GM12878 (cell line): ENCODE measurements at regions not wholly inside any gene's neighbourhood (a gene's known extent, or its start where the extent isn't known, plus 50 kb on each side); places are given as distances from the start of the nearest gene placed in this dataset.

Source experiments
- CTCF ChIP-seq, 3 experiments: IDR thresholded peaks in 2 of 3; conservative IDR thresholded peaks in 1 of 3; 2 replicates each; pipeline ENCODE4 v1.5.1; 2011; ENCODE audit warnings: low read depth in 3 of 3, low read length in 3 of 3, mild to moderate bottlenecking in 3 of 3, control low read depth in 2 of 3, moderate library complexity in 2 of 3, inconsistent platforms in 1 of 3, mixed read lengths in 1 of 3; ENCODE audit not compliant: control insufficient read depth in 2 of 3, insufficient read depth in 1 of 3; ENCODE audit errors: extremely low read depth in 1 of 3
- GABPA ChIP-seq: IDR thresholded peaks from 2 replicates; pipeline ENCODE4 v1.6.1; 2014; ENCODE audit warnings: antibody characterized with exemption, low read depth, mild to moderate bottlenecking, inconsistent platforms
- JUND ChIP-seq: IDR thresholded peaks from 2 replicates; pipeline ENCODE4 v1.6.1; 2012; ENCODE audit warnings: low read depth, mild to moderate bottlenecking, low read length, improper control_type of control experiment, moderate library complexity
- TCF12 ChIP-seq: IDR thresholded peaks from 2 replicates; pipeline ENCODE4 v1.6.1; 2011; ENCODE audit warnings: low read depth, mild to moderate bottlenecking, low read length

- no peak for TF ChIP-seq CTCF (IDR thresholded peaks at IDR 0.05 in 2 of 3, conservative IDR thresholded peaks at IDR 0.05 in 1 of 3; ENCODE audit: control insufficient read depth in 2 of 3, extremely low read depth in 1 of 3, insufficient read depth in 1 of 3, low read depth in 3 of 3, low read length in 3 of 3)
- TF ChIP-seq GABPA, result no peak
- no peak for TF ChIP-seq JUND
- TF ChIP-seq TCF12, result no peak
Measured at GRCh38 chr5:18069790-18070189, 435.5 kb downstream of the TAF11L14 start.
